Memory B cell (primary cell): ENCODE measurements at regions not wholly inside any gene's neighbourhood (a gene's known extent, or its start where the extent isn't known, plus 50 kb on each side); places are given as distances from the start of the nearest gene placed in this dataset.

Source experiments
- ATAC-seq: fragments of 150-1000 bp; cut with Tn5 transposase; 2 replicates; pipeline ENCODE4 v1.10.0; 2021; ENCODE audit warnings: low read depth, mild to moderate bottlenecking, moderate library complexity
- DNase-seq, 2 donors: peaks; one replicate each; pipeline ENCODE4 v3.0.0; 2022; ENCODE audit warnings: low spot score in 2 of 2
- H3K27ac Mint-ChIP-seq: one replicate; pipeline ENCODE4 v1.8.0; 2022; ENCODE audit warnings: mild to moderate bottlenecking, moderate library complexity, mixed read lengths
- H3K27me3 Mint-ChIP-seq: one replicate; pipeline ENCODE4 v1.8.0; 2022; ENCODE audit warnings: mixed read lengths
- H3K36me3 Mint-ChIP-seq: one replicate; pipeline ENCODE4 v1.8.0; 2022; ENCODE audit warnings: mild to moderate bottlenecking, mixed read lengths
- H3K4me1 Mint-ChIP-seq: one replicate; pipeline ENCODE4 v1.8.0; 2022; ENCODE audit warnings: mixed read lengths
- H3K4me3 Mint-ChIP-seq: one replicate; pipeline ENCODE4 v1.8.0; 2022; ENCODE audit warnings: mild to moderate bottlenecking, moderate library complexity, mixed read lengths
- H3K9me3 Mint-ChIP-seq: one replicate; pipeline ENCODE4 v1.8.0; 2022; ENCODE audit warnings: mixed read lengths

DNA sequence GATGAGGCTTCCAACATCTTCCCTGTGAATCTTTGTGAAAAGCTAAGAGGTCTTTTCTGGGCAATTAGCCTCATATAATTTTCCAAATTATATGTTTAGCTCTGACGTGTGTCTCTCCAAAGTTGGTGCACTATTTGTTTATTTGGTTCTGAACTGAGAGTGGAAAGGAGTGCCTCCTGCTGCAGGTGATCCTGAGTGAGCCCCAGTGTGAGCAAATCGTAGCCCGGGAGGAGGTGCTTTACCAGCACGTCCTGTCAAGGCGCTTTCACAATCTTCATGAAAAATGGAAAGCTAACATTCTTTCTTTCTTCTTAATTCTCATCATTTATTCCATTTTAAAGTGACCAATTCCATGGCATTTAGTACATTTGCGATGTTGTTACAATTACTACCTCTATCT is 231.9 kb downstream of the BMP2 start:
- ATAC-seq = no peak
- H3K9me3 Mint-ChIP-seq = peaks cover 4% of the 10 kb centered on the region
- H3K27me3 Mint-ChIP-seq = no peaks in the 10 kb centered on the region

DNA sequence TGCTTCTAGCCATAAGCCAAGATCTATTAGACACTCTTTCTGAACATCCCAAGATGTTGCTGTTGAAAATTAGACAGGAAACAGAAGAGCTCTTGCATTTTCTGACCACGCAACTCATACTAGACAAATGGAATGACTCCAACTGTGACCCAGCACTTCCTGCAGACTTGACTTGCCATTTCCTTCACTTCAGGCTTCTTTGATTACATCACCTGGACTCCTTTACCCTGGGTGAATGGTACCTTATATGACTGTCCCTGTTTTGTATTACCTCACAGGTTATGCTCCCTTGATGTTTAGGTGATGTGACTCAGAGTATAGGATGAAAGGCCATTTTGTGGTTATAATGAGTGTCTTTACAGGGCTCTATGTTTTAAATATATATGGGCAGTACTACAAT is 236.1 kb downstream of the BMP2 start:
- no peak overlapping the region for H3K4me3 Mint-ChIP-seq
- DNase-seq (no peak), ATAC-seq (no peak)
- peaks cover 4% of the 10 kb centered on the region for H3K9me3 Mint-ChIP-seq
- no peak overlapping the region for H3K27ac Mint-ChIP-seq
- H3K4me1 Mint-ChIP-seq = no peaks in the 10 kb centered on the region
- no peaks in the 10 kb centered on the region for H3K36me3 Mint-ChIP-seq
- no peaks in the 10 kb centered on the region for H3K27me3 Mint-ChIP-seq

More for the DNA sequence above, 231.9 kb downstream of the BMP2 start:
- DNase-seq = no peak
- H3K36me3 Mint-ChIP-seq = no peaks in the 10 kb centered on the region
- H3K4me3 Mint-ChIP-seq = no peak overlapping the region
- H3K4me1 Mint-ChIP-seq = no peaks in the 10 kb centered on the region
- H3K27ac Mint-ChIP-seq = no peak overlapping the region

DNA sequence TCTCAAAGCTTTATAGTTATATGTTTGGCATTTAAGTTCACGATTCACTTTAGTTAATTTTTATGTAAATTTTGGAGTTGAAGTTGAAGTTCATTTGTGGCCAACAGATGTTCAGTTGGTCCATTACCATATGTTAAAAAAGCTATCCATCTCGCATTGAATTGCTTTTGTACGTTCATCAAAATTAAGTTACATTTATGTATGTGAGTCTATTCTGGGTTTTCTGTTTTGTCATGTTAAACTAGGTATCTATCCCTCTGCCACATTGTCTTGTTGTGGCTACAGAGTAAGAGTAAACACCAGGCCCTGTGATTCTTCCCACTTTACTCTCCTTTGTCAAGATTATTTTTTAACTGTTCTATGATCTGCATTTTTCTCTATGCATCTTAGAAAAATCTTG is 237.3 kb downstream of the BMP2 start:
- Mint-ChIP-seq H3K36me3 (no peaks in the 10 kb centered on the region), H3K27ac (no peak overlapping the region), H3K4me1 (no peaks in the 10 kb centered on the region), H3K9me3 (peaks cover 7% of the 10 kb centered on the region), H3K27me3 (no peaks in the 10 kb centered on the region), H3K4me3 (no peak overlapping the region)
- DNase-seq (no peak), ATAC-seq (no peak)

DNA sequence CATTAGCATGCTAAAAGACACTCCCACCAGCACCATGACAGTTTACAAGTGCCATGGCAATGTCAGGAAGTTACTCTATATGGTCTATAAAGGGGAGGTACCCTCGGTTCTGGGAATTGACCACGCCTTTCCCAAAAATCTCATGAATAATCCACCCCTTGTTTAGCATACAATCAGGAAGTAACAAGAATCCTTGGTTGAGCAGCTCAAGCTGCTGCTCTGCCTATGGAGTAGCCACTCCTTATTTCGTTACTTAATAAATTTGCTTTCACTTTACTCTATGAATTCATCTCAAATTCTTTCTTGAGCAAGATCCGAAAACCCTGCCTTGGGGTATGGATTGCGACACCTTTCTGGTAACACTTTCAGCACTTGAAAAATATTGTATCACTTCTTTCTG is 243.0 kb downstream of the BMP2 start:
- peaks cover 10% of the 10 kb centered on the region for H3K9me3 Mint-ChIP-seq
- no peaks in the 10 kb centered on the region for H3K4me1 Mint-ChIP-seq
- H3K27ac Mint-ChIP-seq = no peak overlapping the region
- H3K27me3 Mint-ChIP-seq = no peaks in the 10 kb centered on the region
- no peak for ATAC-seq
- DNase-seq = no peak
- H3K4me3 Mint-ChIP-seq = no peak overlapping the region
- H3K36me3 Mint-ChIP-seq = no peaks in the 10 kb centered on the region

DNA sequence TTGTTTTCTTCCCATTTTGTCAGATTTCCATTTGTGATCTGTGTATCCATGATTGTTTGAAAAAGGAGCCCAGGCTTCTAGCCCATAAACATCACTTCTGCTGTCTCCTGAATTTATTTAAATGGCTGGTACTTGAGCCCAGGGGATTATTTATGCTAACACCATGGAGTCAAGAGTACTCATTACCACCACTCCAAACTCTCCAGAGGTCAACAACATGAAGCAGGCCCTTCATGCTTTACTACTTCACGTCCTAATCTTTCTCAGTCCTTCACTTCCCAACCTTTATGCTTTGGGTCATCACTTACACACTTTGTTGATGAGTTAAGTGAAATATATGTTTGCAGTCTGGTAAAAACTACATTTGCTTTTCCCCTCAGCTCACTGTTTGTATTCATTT is 247.8 kb downstream of the BMP2 start:
- Mint-ChIP-seq H3K4me1 (no peaks in the 10 kb centered on the region), H3K27me3 (no peaks in the 10 kb centered on the region), H3K9me3 (peaks cover 2% of the 10 kb centered on the region), H3K4me3 (no peak overlapping the region), H3K27ac (no peak overlapping the region), H3K36me3 (no peaks in the 10 kb centered on the region)
- ATAC-seq (no peak), DNase-seq (no peak)

DNA sequence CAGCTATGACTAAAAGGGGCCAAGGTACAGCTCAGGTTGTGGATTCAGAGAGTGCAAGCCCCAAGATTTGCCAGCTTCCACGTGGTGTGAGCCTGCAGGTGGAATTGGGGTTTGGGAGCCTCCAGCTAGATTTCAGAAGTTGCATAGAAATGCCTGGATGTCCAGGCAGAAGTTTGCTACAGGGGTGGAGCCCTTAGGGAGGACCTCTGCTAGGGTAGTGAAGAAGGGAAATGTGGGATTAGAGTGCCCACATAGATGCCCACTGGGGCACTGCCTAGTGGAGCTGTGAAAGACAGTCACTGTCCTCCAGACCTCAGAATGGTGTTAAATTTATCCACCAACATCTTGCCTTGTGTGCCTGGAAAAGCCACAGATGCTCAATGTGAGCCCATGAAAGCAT is 255.1 kb downstream of the BMP2 start:
- Mint-ChIP-seq H3K9me3 (peaks cover 9% of the 10 kb centered on the region), H3K36me3 (no peaks in the 10 kb centered on the region), H3K27me3 (no peaks in the 10 kb centered on the region), H3K4me1 (no peaks in the 10 kb centered on the region), H3K27ac (no peak overlapping the region), H3K4me3 (no peak overlapping the region)
- DNase-seq (peak in 1 of 2 donors; percentile 0), ATAC-seq (no peak)

DNA sequence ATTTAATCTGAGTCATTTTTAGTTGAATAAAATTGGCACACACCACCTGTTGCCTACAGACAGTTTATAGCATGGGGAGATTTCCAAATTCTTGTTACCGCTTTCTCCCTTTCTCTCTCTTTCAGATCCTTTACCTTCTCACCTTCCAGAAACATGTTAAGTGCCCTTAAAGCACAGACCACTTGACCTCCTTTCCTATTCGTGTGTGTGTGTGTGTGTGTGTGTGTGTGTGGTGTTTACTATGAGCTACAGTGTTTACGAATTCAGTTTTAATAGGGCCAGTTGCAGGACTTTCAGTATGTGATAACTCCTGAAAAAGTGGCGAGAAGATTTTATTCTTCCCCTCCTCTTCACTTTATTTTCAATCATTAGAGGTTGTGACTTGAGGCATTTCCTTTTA is 258.1 kb downstream of the BMP2 start:
- DNase-seq = no peak
- Mint-ChIP-seq H3K27me3 (no peaks in the 10 kb centered on the region), H3K4me1 (no peaks in the 10 kb centered on the region), H3K36me3 (no peaks in the 10 kb centered on the region), H3K27ac (no peak overlapping the region), H3K9me3 (peaks cover 9% of the 10 kb centered on the region), H3K4me3 (no peak overlapping the region)
- ATAC-seq = no peak

DNA sequence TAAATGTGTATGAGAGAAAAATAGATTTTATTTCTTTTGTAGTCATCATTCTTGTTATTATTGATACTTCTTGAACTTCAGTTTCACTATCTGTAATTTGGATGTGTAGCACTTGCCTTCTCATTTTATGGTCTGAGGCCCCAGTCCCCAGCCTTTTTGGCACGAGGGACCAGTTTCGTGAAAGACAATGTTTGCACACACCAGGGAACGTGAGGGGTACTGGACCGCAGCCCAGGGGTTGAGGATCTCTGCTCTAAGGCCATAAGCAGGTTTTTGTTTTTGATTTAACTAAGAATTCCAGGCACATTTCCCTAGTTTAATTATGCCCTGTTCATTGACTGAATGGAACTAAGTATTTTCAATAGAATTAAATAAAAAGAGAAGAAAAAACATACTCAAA is 261.5 kb downstream of the BMP2 start:
- no peaks in the 10 kb centered on the region for H3K36me3 Mint-ChIP-seq
- DNase-seq (no peak), ATAC-seq (no peak)
- no peaks in the 10 kb centered on the region for H3K9me3 Mint-ChIP-seq
- H3K27me3 Mint-ChIP-seq = no peaks in the 10 kb centered on the region
- no peak overlapping the region for H3K27ac Mint-ChIP-seq
- H3K4me3 Mint-ChIP-seq = no peak overlapping the region
- H3K4me1 Mint-ChIP-seq = no peaks in the 10 kb centered on the region

DNA sequence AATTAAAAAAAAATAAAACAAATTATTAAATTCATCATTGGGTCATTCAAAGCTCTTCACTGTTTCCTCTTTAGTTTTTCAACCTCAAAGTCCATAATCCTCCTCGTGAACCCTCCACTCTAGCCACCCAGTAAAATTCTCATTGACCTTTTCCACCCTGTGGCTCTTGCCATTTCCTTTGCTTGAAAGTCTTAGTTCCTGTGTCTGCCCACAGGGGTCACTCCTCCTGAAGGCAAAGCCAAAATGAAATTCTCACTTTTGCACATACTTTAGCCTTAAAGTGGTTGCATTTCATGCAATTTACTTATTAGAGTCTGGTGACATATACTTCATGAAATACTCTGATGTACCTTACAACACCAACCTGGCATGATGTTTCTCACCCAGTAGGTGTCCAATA is 263.7 kb downstream of the BMP2 start:
- ATAC-seq = no peak
- DNase-seq = no peak
- Mint-ChIP-seq H3K36me3 (no peaks in the 10 kb centered on the region), H3K4me3 (no peak overlapping the region), H3K27ac (no peak overlapping the region), H3K9me3 (peaks cover 8% of the 10 kb centered on the region), H3K4me1 (no peaks in the 10 kb centered on the region), H3K27me3 (no peaks in the 10 kb centered on the region)

DNA sequence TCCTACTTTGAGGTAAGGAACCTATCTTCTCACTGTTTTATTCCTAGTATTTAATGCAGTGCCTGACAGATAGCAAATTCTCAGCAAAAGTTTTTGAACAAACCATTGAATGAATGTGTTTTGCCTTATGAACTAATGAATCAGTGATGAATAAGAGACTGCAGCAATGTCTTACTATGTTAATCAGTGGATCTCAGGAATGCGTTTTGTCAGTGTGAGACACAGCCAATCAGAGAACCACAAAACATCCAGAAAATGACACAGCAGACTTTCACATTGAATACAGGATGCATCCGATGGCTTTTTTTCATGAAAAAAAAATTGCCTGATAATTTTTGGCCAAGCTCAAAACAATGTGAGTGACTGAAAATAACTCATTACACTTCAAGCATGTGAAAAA is 270.5 kb downstream of the BMP2 start:
- Mint-ChIP-seq H3K27ac (no peak overlapping the region), H3K27me3 (no peaks in the 10 kb centered on the region), H3K9me3 (peaks cover 10% of the 10 kb centered on the region), H3K36me3 (no peaks in the 10 kb centered on the region), H3K4me3 (no peak overlapping the region), H3K4me1 (no peaks in the 10 kb centered on the region)
- ATAC-seq = no peak
- no peak for DNase-seq

DNA sequence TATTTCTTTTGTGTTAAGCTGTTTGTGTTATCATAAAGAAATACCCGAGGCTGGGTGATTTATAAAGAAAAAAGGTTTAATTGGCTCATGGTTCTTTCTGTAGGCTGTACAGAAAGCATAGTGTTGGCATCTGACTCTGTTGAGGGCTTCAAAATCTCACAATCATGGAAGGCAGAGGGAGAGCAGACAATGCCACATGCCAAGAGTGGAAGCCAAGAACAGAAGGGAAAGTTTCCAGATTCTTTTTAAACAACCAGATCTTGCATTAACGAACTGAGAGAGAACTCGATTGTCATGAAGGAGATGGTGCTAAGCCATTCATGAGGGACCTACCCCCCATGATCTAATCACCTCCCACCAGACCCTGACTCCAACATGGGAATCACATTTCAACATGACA is 290.1 kb downstream of the BMP2 start:
- H3K36me3 Mint-ChIP-seq = no peaks in the 10 kb centered on the region
- no peaks in the 10 kb centered on the region for H3K4me1 Mint-ChIP-seq
- no peaks in the 10 kb centered on the region for H3K27me3 Mint-ChIP-seq
- no peak overlapping the region for H3K27ac Mint-ChIP-seq
- ATAC-seq (no peak), DNase-seq (no peak)
- H3K9me3 Mint-ChIP-seq = peaks cover 2% of the 10 kb centered on the region
- no peak overlapping the region for H3K4me3 Mint-ChIP-seq

DNA sequence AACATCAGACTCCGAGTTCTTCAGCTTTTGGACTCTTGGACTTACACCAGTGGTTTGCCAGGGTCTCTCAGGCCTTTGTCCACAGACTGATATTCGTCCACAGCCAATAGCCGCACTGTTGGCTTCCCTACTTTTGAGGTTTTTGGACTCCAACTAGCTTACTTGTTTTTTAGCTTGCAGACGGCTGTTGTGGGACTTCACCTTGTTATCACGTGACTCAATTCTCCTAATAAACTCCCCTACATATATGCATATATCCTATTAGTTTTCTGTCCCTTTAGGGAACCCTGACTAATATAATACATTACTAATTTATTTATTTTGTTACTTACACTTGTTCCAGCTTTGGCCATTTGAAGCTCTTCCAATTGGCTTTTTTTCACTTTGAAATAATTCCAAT is 311.3 kb downstream of the BMP2 start:
- no peak overlapping the region for H3K27ac Mint-ChIP-seq
- H3K4me3 Mint-ChIP-seq = no peak overlapping the region
- H3K27me3 Mint-ChIP-seq = no peaks in the 10 kb centered on the region
- no peaks in the 10 kb centered on the region for H3K36me3 Mint-ChIP-seq
- no peaks in the 10 kb centered on the region for H3K4me1 Mint-ChIP-seq
- ATAC-seq (no peak), DNase-seq (no peak)
- H3K9me3 Mint-ChIP-seq = peaks cover 2% of the 10 kb centered on the region

DNA sequence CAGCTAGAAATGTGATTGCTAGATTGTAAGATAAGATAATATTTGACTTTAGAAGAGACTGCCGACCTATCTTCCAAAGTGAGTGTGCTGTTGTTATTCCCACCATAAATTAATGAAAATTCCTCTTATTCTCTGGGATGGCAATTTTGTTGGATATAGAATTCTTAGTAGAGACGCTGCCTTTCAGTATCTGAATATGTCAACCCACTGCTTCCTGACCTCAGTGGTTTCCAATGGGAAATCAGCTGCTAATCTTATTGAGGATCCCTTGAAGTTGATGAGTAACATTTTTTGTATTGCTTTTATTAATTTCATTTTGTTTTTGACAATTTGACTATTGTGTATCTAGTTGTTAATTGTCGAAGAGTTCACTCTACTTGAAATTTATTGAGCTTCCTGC is 313.0 kb downstream of the BMP2 start:
- Mint-ChIP-seq H3K27ac (no peak overlapping the region), H3K36me3 (no peaks in the 10 kb centered on the region), H3K4me1 (no peaks in the 10 kb centered on the region), H3K9me3 (peaks cover 2% of the 10 kb centered on the region), H3K4me3 (no peak overlapping the region), H3K27me3 (no peaks in the 10 kb centered on the region)
- ATAC-seq (no peak), DNase-seq (no peak)

DNA sequence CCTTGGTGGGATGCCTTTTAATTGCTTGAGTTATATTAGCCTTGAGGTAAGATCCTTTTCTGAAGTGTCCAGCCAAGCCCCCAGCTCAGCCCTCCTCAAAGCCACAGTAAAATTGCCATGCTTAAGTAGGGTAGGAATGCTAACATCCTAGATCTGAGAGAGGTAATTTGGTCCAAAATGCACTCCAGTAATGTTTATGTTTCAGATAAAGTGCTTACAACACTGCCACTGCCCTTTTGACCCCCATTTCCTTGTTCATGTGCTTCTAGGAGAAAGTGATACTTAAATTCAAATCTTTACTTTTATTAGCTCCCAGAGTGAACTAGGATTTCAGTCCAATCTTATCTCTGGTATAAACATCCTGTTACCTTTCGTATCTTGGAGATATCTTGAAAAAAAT is 318.0 kb downstream of the BMP2 start:
- H3K4me3 Mint-ChIP-seq = no peak overlapping the region
- H3K4me1 Mint-ChIP-seq = no peaks in the 10 kb centered on the region
- H3K36me3 Mint-ChIP-seq = no peaks in the 10 kb centered on the region
- no peak for DNase-seq
- no peak overlapping the region for H3K27ac Mint-ChIP-seq
- H3K9me3 Mint-ChIP-seq = peaks cover 7% of the 10 kb centered on the region
- ATAC-seq = no peak
- H3K27me3 Mint-ChIP-seq = no peaks in the 10 kb centered on the region

DNA sequence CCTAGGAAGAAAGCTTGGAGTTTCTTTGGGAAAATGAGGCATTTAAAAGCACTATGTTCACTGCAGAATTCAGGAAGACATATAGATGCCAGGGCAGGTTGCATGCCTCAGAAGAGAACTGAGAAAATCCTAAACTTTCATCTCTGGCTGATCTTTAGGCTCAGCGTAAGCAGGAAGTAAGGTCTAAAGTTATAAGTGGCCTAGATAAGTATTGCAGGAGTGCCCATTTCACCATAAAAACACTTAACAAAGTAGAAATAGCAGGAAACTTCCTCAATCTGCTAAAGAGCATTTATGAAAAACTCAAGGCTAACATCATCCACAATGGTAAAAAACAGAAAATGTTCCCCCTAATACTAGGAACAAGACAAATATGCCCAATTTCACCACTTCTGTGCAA is 320.3 kb downstream of the BMP2 start:
- no peak for ATAC-seq
- Mint-ChIP-seq H3K27me3 (no peaks in the 10 kb centered on the region), H3K9me3 (peaks cover 7% of the 10 kb centered on the region), H3K4me1 (no peaks in the 10 kb centered on the region), H3K4me3 (no peak overlapping the region), H3K36me3 (no peaks in the 10 kb centered on the region), H3K27ac (no peak overlapping the region)
- DNase-seq = no peak

DNA sequence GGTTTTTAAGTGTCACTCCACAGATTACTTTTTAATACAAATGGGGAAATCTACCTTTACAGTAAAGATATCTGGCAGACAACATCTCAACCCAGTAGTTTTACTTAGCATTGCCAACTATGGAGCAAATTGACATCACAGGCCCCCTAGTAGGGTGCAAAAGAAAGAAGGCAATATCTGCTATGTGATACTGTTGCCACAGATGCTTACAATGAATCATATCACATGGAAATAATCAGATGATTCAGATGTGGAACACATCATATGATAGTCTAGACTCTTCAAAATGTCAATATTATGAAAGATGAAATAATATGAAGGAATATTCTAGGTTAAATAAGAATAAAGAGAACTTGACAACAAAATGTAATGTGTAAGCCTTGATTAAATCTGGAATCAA is 322.5 kb downstream of the BMP2 start:
- no peak for DNase-seq
- no peak overlapping the region for H3K27ac Mint-ChIP-seq
- H3K4me3 Mint-ChIP-seq = no peak overlapping the region

More for the DNA sequence above, 322.5 kb downstream of the BMP2 start:
- Mint-ChIP-seq H3K9me3 (peaks cover 7% of the 10 kb centered on the region), H3K4me1 (no peaks in the 10 kb centered on the region), H3K36me3 (no peaks in the 10 kb centered on the region), H3K27me3 (no peaks in the 10 kb centered on the region)
- no peak for ATAC-seq
